Calu3 (cell line): ENCODE measurements at regions not wholly inside any gene's neighbourhood (a gene's known extent, or its start where the extent isn't known, plus 50 kb on each side); places are given as distances from the start of the nearest gene placed in this dataset.

Experiments
- BruUV-seq: library from RNA; stranded (reverse); fragments of 400-500 nt; replicated peaks from 2 replicates; lab custom pipeline; 2021; lab: Mats Ljungman, UMichigan
- CTCF ChIA-PET: fragments of 300-600 bp; sonication (Branson Sonifier 250); formaldehyde crosslinking; loops from one replicate; lab custom pipeline; 2022; ENCODE audit warnings: antibody characterized with exemption; lab: Charles Lee
- DNase-seq: peaks from one replicate; pipeline ENCODE4 v3.0.0; 2022
- H3K27ac Mint-ChIP-seq: one replicate; pipeline ENCODE4 v1.8.0; 2022; ENCODE audit warnings: mixed read lengths; ENCODE audit not compliant: unreplicated experiment
- H3K27me3 Mint-ChIP-seq: one replicate; pipeline ENCODE4 v1.8.0; 2022; ENCODE audit warnings: mixed read lengths; ENCODE audit not compliant: unreplicated experiment
- H3K36me3 Mint-ChIP-seq: one replicate; pipeline ENCODE4 v1.8.0; 2022; ENCODE audit warnings: mild to moderate bottlenecking, moderate library complexity, mixed read lengths; ENCODE audit not compliant: insufficient read depth, unreplicated experiment
- H3K4me1 Mint-ChIP-seq: one replicate; pipeline ENCODE4 v1.8.0; 2022; ENCODE audit warnings: mild to moderate bottlenecking, low read depth, mixed read lengths; ENCODE audit not compliant: unreplicated experiment
- H3K4me3 Mint-ChIP-seq: one replicate; pipeline ENCODE4 v1.8.0; 2022; ENCODE audit warnings: mild to moderate bottlenecking, low read depth, moderate library complexity, mixed read lengths; ENCODE audit not compliant: unreplicated experiment
- H3K9me3 Mint-ChIP-seq: one replicate; pipeline ENCODE4 v1.8.0; 2022; ENCODE audit warnings: low read depth, mixed read lengths; ENCODE audit not compliant: unreplicated experiment
- CTCF ChIP-seq: fragments of 200-600 bp; IDR thresholded peaks from one replicate; pipeline ENCODE4 v1.8.0; 2022; ENCODE audit warnings: antibody characterized with exemption; ENCODE audit not compliant: unreplicated experiment
- intact Hi-C: fragments of 100-400 bp; cut with micrococcal nuclease; formaldehyde crosslinking; loops from one replicate; pipeline ENCODE4 v1.10.0; 2022; ENCODE audit not compliant: unreplicated experiment

- CTCF ChIA-PET, result no interaction called here
- no peak overlapping the region for H3K4me3 Mint-ChIP-seq
- no peak for TF ChIP-seq CTCF
- intact Hi-C loops, result no loop called here
- peaks cover 3% of the 10 kb centered on the region for H3K9me3 Mint-ChIP-seq
- no peak overlapping the region for H3K27ac Mint-ChIP-seq
- DNase-seq, result no peak
- no peaks in the 10 kb centered on the region for H3K4me1 Mint-ChIP-seq
- H3K36me3 Mint-ChIP-seq, result no peaks in the 10 kb centered on the region
- no TSS peak for BruUV-seq
- no peaks in the 10 kb centered on the region for H3K27me3 Mint-ChIP-seq
Measured at GRCh38 chr9:118306801-118307200, 602.6 kb downstream of the TLR4 start.

- intact Hi-C loops, result no loop called here
- Mint-ChIP-seq H3K9me3 (peaks cover 10% of the 10 kb centered on the region), H3K4me3 (no peak overlapping the region), H3K27me3 (no peaks in the 10 kb centered on the region), H3K4me1 (no peaks in the 10 kb centered on the region), H3K27ac (no peak overlapping the region), H3K36me3 (no peaks in the 10 kb centered on the region)
- no TSS peak for BruUV-seq
- no peak for TF ChIP-seq CTCF
- CTCF ChIA-PET, result no interaction called here
- DNase-seq, result no peak
Measured at GRCh38 chr9:118313965-118314364, 609.8 kb downstream of the TLR4 start.

- intact Hi-C loops, result no loop called here
- no TSS peak for BruUV-seq
- no peaks in the 10 kb centered on the region for H3K4me1 Mint-ChIP-seq
Measured at GRCh38 chr9:118316831-118317343, 612.7 kb downstream of the TLR4 start.

GRCh38 chr9:118318770-118319431 is 614.7 kb downstream of the TLR4 start:
- Mint-ChIP-seq H3K4me3 (no peak overlapping the region), H3K36me3 (no peaks in the 10 kb centered on the region), H3K4me1 (no peaks in the 10 kb centered on the region), H3K27me3 (no peaks in the 10 kb centered on the region), H3K27ac (no peak overlapping the region), H3K9me3 (peaks cover 15% of the 10 kb centered on the region)
- CTCF ChIA-PET, result no interaction called here
- no peak for TF ChIP-seq CTCF
- BruUV-seq, result no TSS peak
- intact Hi-C loops, result no loop called here
- peak; percentile 8 for DNase-seq

More at GRCh38 chr9:118316831-118317343, 612.7 kb downstream of the TLR4 start:
- CTCF ChIA-PET, result no interaction called here
- no peak for DNase-seq
- no peaks in the 10 kb centered on the region for H3K27me3 Mint-ChIP-seq
- H3K4me3 Mint-ChIP-seq, result no peak overlapping the region
- no peaks in the 10 kb centered on the region for H3K36me3 Mint-ChIP-seq
- no peak overlapping the region for H3K27ac Mint-ChIP-seq
- peaks cover 15% of the 10 kb centered on the region for H3K9me3 Mint-ChIP-seq
- no peak for TF ChIP-seq CTCF
